Mucosa of rectum (tissue), 2 donors: ENCODE measurements at regions not wholly inside any gene's neighbourhood (a gene's known extent, or its start where the extent isn't known, plus 50 kb on each side); places are given as distances from the start of the nearest gene placed in this dataset.

Source experiments
- H3K27ac ChIP-seq, 2 donors: one replicate each; pipeline ENCODE4 v1.7.0; 2013; ENCODE audit warnings: inconsistent platforms in 2 of 2, low read depth in 2 of 2, low read length in 2 of 2
- H3K27me3 ChIP-seq, 2 donors: one replicate each; pipeline ENCODE4 v1.7.0; 2013; ENCODE audit warnings: low read length in 2 of 2; ENCODE audit not compliant: control insufficient read depth in 2 of 2, insufficient read depth in 2 of 2
- H3K36me3 ChIP-seq, 2 donors: one replicate each; pipeline ENCODE4 v1.7.0; 2013; ENCODE audit warnings: low read length in 2 of 2; ENCODE audit not compliant: control insufficient read depth in 2 of 2, insufficient read depth in 2 of 2
- H3K4me1 ChIP-seq, 2 donors: one replicate each; pipeline ENCODE4 v1.7.0; 2013; ENCODE audit warnings: low read length in 2 of 2, mild to moderate bottlenecking in 1 of 2; ENCODE audit not compliant: control insufficient read depth in 2 of 2, insufficient read depth in 2 of 2
- H3K4me3 ChIP-seq, 2 donors: one replicate each; pipeline ENCODE4 v1.7.0; 2013; ENCODE audit warnings: low read length in 2 of 2
- H3K9ac ChIP-seq, 2 donors: one replicate each; pipeline ENCODE4 v1.7.0; 2013; ENCODE audit warnings: low read length in 2 of 2, low read depth in 1 of 2, mild to moderate bottlenecking in 1 of 2
- H3K9me3 ChIP-seq, 2 donors: one replicate each; pipeline ENCODE4 v1.7.0; 2013; ENCODE audit warnings: low read length in 2 of 2; ENCODE audit not compliant: control insufficient read depth in 2 of 2
- donor health status: healthy.
- donor health status: Normal muscosa, but diverticular disease.

GRCh38 chrX:116339407-116339806 lies 97.0 kb upstream of the SLC6A14 start:
- Histone ChIP-seq H3K27me3 (no peaks in the 10 kb centered on the region), H3K36me3 (no peaks in the 10 kb centered on the region), H3K4me3 (no peak overlapping the region), H3K9me3 (no peaks in the 10 kb centered on the region), H3K27ac (no peak overlapping the region), H3K4me1 (no peaks in the 10 kb centered on the region), H3K9ac (no peak overlapping the region)

- no peaks in the 10 kb centered on the region for H3K4me1 ChIP-seq
- no peaks in the 10 kb centered on the region for H3K36me3 ChIP-seq
- H3K9ac ChIP-seq: no peak overlapping the region
- no peaks in the 10 kb centered on the region for H3K27me3 ChIP-seq
- H3K4me3 ChIP-seq: no peak overlapping the region
- H3K9me3 ChIP-seq: no peaks in the 10 kb centered on the region
- H3K27ac ChIP-seq: no peak overlapping the region
Observed at GRCh38 chrX:116342903-116343302, 93.5 kb upstream of the SLC6A14 start.

- Histone ChIP-seq H3K27ac (no peak overlapping the region), H3K4me1 (no peaks in the 10 kb centered on the region), H3K9me3 (no peaks in the 10 kb centered on the region), H3K27me3 (no peaks in the 10 kb centered on the region), H3K36me3 (no peaks in the 10 kb centered on the region), H3K9ac (no peak overlapping the region), H3K4me3 (no peak overlapping the region)
Observed at GRCh38 chrX:116345958-116346357, 90.4 kb upstream of the SLC6A14 start.

GRCh38 chrX:116357329-116357728 lies 79.1 kb upstream of the SLC6A14 start:
- H3K4me1 ChIP-seq: no peaks in the 10 kb centered on the region
- no peaks in the 10 kb centered on the region for H3K27me3 ChIP-seq
- H3K9ac ChIP-seq: no peak overlapping the region
- H3K4me3 ChIP-seq: no peak overlapping the region
- no peaks in the 10 kb centered on the region for H3K9me3 ChIP-seq
- no peaks in the 10 kb centered on the region for H3K36me3 ChIP-seq
- H3K27ac ChIP-seq: no peak overlapping the region

- no peak overlapping the region for H3K9ac ChIP-seq
- H3K27me3 ChIP-seq: no peaks in the 10 kb centered on the region
- H3K9me3 ChIP-seq: no peaks in the 10 kb centered on the region
- H3K27ac ChIP-seq: no peak overlapping the region
- no peaks in the 10 kb centered on the region for H3K36me3 ChIP-seq
- no peaks in the 10 kb centered on the region for H3K4me1 ChIP-seq
- no peak overlapping the region for H3K4me3 ChIP-seq
Observed at GRCh38 chrX:116378961-116379360, 57.4 kb upstream of the SLC6A14 start.

- no peak overlapping the region for H3K9ac ChIP-seq
- H3K27me3 ChIP-seq: no peaks in the 10 kb centered on the region
- H3K9me3 ChIP-seq: no peaks in the 10 kb centered on the region
- no peaks in the 10 kb centered on the region for H3K4me1 ChIP-seq
- H3K4me3 ChIP-seq: no peak overlapping the region
- H3K36me3 ChIP-seq: no peaks in the 10 kb centered on the region
- H3K27ac ChIP-seq: no peak overlapping the region
Observed at GRCh38 chrX:116379854-116380253, 56.6 kb upstream of the SLC6A14 start.

GRCh38 chrX:116384406-116384954 lies 51.9 kb upstream of the SLC6A14 start:
- no peaks in the 10 kb centered on the region for H3K9me3 ChIP-seq
- no peak overlapping the region for H3K4me3 ChIP-seq
- no peaks in the 10 kb centered on the region for H3K36me3 ChIP-seq
- H3K27ac ChIP-seq: no peak overlapping the region
- H3K27me3 ChIP-seq: no peaks in the 10 kb centered on the region
- H3K4me1 ChIP-seq: no peaks in the 10 kb centered on the region
- no peak overlapping the region for H3K9ac ChIP-seq
